IPS-20b (cell line): ENCODE measurements at regions not wholly inside any gene's neighbourhood (a gene's known extent, or its start where the extent isn't known, plus 50 kb on each side); places are given as distances from the start of the nearest gene placed in this dataset.

Source experiments
- H3K27ac ChIP-seq: one replicate; pipeline ENCODE4 v1.5.1; 2013; ENCODE audit warnings: low read length
- H3K27me3 ChIP-seq: 2 replicates; pipeline ENCODE4 v1.6.1; 2013; ENCODE audit warnings: mild to moderate bottlenecking, low read length, inconsistent platforms; ENCODE audit not compliant: insufficient read depth
- H3K36me3 ChIP-seq: 2 replicates; pipeline ENCODE4 v1.6.1; 2013; ENCODE audit warnings: low read depth, mild to moderate bottlenecking, inconsistent platforms, low read length, moderate library complexity; ENCODE audit not compliant: insufficient read depth
- H3K4me1 ChIP-seq: 2 replicates; pipeline ENCODE4 v1.6.1; 2013; ENCODE audit warnings: mild to moderate bottlenecking, control low read depth, inconsistent platforms, low read length, moderate library complexity; ENCODE audit not compliant: insufficient read depth
- H3K4me3 ChIP-seq: 2 replicates; pipeline ENCODE4 v1.5.1; 2013; ENCODE audit warnings: mild to moderate bottlenecking, low read length, inconsistent platforms
- H3K9ac ChIP-seq: 2 replicates; pipeline ENCODE4 v1.6.1; 2013; ENCODE audit warnings: low read depth, mild to moderate bottlenecking, inconsistent platforms, low read length, moderate library complexity
- H3K9me3 ChIP-seq: 2 replicates; pipeline ENCODE4 v1.6.1; 2013; ENCODE audit warnings: mild to moderate bottlenecking, low read depth, low read length, inconsistent platforms; ENCODE audit not compliant: insufficient read depth

DNA sequence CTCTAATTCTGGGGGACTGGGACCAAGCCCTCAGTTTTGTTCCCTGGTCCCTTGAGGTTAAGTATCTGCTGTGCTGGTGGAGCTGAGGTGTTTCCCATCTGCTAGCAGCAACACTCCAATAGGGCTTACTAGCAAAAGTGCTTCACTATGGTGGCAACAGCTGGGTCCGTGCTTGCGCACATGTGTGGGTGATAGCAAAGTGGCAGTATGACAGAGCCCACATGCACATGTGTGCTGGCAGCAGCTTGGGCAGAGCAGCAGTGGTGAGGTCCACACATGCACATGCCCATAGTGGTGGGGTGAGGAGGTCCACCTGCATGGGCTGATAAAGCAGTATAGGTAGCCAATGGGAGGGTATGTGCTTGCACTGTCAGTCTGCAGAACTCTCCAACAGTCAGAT, 1723.7 kb downstream of the SUCLG1 start:
- no peak overlapping the region for H3K4me3 ChIP-seq
- H3K4me1 ChIP-seq, result no peaks in the 10 kb centered on the region
- H3K9ac ChIP-seq, result no peak overlapping the region
- no peaks in the 10 kb centered on the region for H3K27me3 ChIP-seq
- H3K36me3 ChIP-seq, result no peaks in the 10 kb centered on the region
- no peaks in the 10 kb centered on the region for H3K9me3 ChIP-seq
- no peak overlapping the region for H3K27ac ChIP-seq

DNA sequence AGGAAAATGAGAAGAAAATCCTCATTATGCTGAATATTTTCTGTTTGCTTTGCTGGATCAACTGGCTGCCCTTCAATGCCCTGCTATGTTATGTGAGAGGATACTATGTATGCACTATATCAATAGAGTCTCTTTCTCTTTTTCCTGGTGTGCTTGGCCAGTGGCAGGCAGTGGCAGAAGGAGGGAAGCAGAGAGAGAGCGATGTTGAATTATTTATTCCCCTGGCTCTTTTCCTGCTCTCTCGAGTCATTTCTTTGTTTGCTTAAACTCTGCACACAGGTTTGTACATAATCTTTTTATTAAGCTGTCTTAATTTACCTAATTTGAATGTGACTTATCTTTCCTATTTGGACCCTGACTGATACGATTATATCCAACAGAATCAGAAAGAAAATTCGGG, 1727.3 kb downstream of the SUCLG1 start:
- Histone ChIP-seq H3K27me3 (no peaks in the 10 kb centered on the region), H3K36me3 (no peaks in the 10 kb centered on the region), H3K27ac (no peak overlapping the region), H3K9ac (no peak overlapping the region), H3K4me1 (no peaks in the 10 kb centered on the region), H3K9me3 (no peaks in the 10 kb centered on the region), H3K4me3 (no peak overlapping the region)

DNA sequence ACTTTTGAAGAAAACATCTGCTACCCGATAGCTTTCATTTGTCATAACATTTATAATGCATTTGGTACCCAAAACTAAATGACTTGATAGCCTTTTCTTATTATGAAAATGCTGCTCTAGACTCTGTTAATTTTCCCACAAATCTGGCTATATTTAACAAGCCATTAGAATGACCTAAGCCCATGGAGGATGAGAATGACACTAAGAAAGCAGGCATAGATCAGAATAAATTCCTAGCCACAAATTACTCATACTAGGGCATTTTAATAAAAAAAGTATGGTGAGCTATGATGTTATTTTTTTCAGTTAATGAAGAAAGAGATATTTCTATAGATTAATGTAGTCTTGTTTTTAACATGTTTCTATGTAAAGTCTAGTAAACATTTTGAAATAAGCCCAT, 1728.3 kb downstream of the SUCLG1 start:
- no peaks in the 10 kb centered on the region for H3K27me3 ChIP-seq
- H3K27ac ChIP-seq, result no peak overlapping the region
- H3K4me1 ChIP-seq, result no peaks in the 10 kb centered on the region
- no peaks in the 10 kb centered on the region for H3K9me3 ChIP-seq
- H3K36me3 ChIP-seq, result no peaks in the 10 kb centered on the region
- no peak overlapping the region for H3K4me3 ChIP-seq
- no peak overlapping the region for H3K9ac ChIP-seq

DNA sequence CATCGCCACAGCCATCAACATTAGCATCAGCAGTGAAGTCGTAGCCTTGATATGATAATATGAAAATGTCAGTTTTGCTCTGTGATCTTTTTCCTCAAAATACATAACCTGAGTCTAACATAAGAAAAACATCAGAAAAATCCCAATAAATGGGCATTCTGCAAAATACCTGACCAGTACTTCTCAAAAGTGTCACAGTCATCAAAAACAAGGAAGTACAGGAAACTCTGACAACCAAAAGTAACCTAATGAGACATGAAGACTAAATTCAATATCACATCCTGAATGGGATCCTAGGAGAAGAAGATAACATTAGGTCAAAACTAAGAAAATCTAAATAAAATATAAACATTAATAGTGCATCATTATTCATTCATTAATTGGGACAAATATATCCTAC, 1731.0 kb downstream of the SUCLG1 start:
- H3K4me1 ChIP-seq, result no peaks in the 10 kb centered on the region
- H3K9ac ChIP-seq, result no peak overlapping the region
- H3K27ac ChIP-seq, result no peak overlapping the region
- no peaks in the 10 kb centered on the region for H3K36me3 ChIP-seq
- H3K9me3 ChIP-seq, result no peaks in the 10 kb centered on the region
- no peaks in the 10 kb centered on the region for H3K27me3 ChIP-seq
- no peak overlapping the region for H3K4me3 ChIP-seq

DNA sequence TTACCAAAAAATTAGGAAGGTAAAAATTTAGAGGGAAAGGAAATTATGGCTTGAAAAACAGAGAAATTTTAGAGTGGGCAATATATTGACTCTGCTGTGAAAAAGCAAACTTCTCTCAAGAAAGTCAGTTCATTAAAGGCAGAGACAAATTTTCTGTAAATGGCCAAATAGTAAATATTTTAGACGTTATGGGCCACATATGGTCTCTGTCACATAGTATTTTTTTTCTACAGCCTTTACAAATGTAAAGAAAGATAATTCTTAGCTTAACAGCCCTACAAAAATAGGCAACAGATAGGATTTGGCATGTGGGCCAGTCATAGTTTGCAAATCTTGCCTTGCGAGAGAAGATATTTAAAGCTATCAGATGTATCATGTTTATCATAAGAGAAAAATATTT, 1750.4 kb downstream of the SUCLG1 start:
- H3K4me3 ChIP-seq, result no peak overlapping the region
- no peaks in the 10 kb centered on the region for H3K4me1 ChIP-seq
- H3K27ac ChIP-seq, result no peak overlapping the region
- H3K9ac ChIP-seq, result no peak overlapping the region
- peaks cover 3% of the 10 kb centered on the region; the same call in 1 of the 2 replicates for H3K9me3 ChIP-seq
- no peaks in the 10 kb centered on the region for H3K36me3 ChIP-seq
- H3K27me3 ChIP-seq, result no peaks in the 10 kb centered on the region

DNA sequence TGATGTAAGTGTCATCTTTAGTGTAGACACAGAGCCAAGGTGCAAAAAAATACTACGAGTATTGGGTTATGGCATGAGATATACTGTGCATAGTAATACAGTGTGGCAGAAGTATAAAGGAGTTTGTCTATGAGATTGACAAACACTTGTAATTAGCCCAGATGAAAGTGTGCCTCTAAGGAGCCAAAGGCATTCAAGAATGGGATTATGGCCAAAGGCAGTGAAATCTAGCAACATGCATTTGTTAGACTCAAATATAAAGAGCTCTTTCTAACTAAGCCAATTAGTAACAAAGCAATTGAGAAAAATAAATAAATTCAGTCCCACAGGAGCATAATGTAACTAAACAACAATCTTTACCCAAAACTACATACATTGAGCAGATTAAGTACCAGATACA, 1761.8 kb downstream of the SUCLG1 start:
- Histone ChIP-seq H3K4me3 (no peak overlapping the region), H3K27me3 (no peaks in the 10 kb centered on the region), H3K9me3 (no peaks in the 10 kb centered on the region), H3K36me3 (no peaks in the 10 kb centered on the region), H3K9ac (no peak overlapping the region), H3K27ac (no peak overlapping the region), H3K4me1 (no peaks in the 10 kb centered on the region)

DNA sequence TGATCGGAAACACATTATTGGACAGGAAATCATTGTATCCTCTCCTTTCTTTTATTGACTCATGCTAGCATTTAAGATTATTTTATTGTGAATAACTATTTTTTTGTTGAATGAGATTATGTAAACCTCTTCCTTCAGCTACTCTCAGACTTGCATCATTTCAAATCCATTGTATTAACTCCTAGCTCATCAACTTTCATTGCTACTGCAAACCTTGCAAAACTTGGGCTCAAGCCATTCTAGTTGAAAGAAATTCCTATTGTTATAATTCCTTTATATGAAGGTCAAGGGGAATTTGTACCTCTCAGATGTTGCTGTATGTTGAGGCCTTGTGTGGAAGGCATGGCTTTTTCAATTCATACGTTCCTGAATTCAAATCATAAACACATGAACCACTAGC, 1764.6 kb downstream of the SUCLG1 start:
- Histone ChIP-seq H3K36me3 (no peaks in the 10 kb centered on the region), H3K4me3 (no peak overlapping the region), H3K9me3 (no peaks in the 10 kb centered on the region)

DNA sequence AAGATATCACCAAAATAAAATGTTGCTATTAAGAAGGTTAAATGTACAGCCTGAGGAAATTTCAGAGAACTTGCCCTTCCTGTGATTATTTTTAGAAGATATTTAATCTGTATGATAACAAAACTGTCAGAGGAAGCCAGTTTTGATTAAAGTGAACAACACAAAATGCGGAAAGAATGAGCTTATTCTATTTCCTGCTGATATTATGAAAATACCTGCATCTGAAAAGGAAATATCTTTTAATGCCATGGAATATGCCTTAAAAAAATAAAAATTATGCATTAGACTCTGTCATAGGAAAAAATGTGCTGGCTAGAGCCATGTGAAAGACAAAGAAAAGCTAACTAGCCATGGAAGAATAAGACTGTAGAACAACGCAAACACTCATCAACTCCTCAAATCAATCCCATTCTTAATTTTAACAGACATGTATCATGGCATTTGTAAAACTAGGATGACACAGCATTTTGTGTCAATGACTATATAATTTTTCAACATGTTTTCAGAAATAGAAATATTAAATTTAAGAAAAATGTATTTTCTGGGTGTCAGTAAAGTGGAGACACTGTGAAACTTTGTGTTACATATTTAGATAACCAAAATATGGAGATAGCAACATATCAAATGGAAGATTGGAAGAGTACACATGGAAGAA, 1768.2 kb downstream of the SUCLG1 start:
- Histone ChIP-seq H3K9me3 (no peaks in the 10 kb centered on the region), H3K36me3 (no peaks in the 10 kb centered on the region), H3K4me1 (no peaks in the 10 kb centered on the region), H3K27ac (no peak overlapping the region), H3K9ac (no peak overlapping the region), H3K4me3 (no peak overlapping the region), H3K27me3 (no peaks in the 10 kb centered on the region)

More for the DNA sequence above, 1764.6 kb downstream of the SUCLG1 start:
- Histone ChIP-seq H3K9ac (no peak overlapping the region), H3K27me3 (no peaks in the 10 kb centered on the region), H3K4me1 (no peaks in the 10 kb centered on the region), H3K27ac (no peak overlapping the region)

DNA sequence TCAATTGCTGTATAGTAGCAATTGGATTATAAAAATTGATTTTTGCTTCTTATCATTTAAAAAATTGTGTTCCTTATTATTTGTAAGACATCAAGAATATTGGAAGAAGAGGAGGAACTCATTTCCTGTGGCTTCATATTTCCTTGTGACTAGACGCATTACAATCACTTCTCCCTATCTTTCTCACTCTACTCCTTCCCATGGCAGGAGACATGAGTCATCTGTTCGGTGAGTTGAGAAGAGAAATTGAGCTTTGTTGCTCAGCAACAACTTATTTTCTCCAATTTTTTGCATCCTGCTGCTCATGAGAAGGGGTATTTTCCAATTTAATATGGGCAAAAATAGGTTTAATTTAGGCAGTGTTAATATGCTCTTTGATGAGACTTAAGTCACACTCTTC, 1783.9 kb downstream of the SUCLG1 start:
- Histone ChIP-seq H3K9me3 (no peaks in the 10 kb centered on the region), H3K9ac (no peak overlapping the region), H3K4me1 (no peaks in the 10 kb centered on the region; the same call in 1 of the 2 replicates), H3K4me3 (no peak overlapping the region), H3K27ac (no peak overlapping the region), H3K36me3 (no peaks in the 10 kb centered on the region), H3K27me3 (no peaks in the 10 kb centered on the region)

DNA sequence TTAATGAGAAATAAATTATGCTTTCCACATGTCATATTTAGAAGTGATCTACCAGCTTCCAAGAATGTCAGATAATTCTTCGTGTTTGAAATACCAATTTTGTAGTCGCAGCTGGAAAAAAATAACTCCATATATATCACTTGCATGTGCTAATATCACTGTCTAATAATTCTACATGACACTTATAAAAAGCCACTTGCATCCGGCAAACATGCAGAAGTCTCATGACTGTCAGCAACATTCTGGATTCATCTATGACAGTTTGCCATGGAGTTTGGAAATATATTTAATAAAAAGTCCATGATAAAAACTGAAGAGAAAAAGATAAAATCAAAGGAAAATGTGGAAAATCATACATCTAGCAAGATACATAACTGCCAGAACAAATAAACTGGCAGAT, 1784.4 kb downstream of the SUCLG1 start:
- no peaks in the 10 kb centered on the region; the same call in 1 of the 2 replicates for H3K4me1 ChIP-seq
- no peak overlapping the region for H3K4me3 ChIP-seq
- no peaks in the 10 kb centered on the region for H3K36me3 ChIP-seq
- no peaks in the 10 kb centered on the region for H3K27me3 ChIP-seq
- H3K9me3 ChIP-seq, result no peaks in the 10 kb centered on the region
- H3K9ac ChIP-seq, result no peak overlapping the region
- H3K27ac ChIP-seq, result no peak overlapping the region

DNA sequence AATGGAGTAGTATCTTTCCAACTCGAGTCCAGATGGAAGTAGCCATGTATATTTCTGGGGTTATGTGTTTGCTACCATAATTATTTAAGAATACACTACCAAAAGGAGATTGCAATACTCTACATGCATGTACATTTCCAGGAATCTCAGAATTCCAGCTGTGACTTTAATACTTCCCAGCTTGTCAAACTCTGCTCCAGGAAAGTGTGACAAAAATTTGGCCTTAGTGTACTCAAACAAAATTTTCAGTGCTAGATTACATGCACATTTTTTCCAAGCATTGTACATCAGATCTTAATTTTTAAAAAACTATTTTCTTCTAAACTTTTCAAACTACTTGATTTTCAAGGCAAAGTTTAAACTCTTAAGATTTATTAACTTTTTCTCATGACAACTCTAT, 1791.6 kb downstream of the SUCLG1 start:
- Histone ChIP-seq H3K4me3 (no peak overlapping the region), H3K27ac (no peak overlapping the region), H3K9ac (no peak overlapping the region), H3K27me3 (no peaks in the 10 kb centered on the region), H3K36me3 (no peaks in the 10 kb centered on the region), H3K4me1 (peaks cover 3% of the 10 kb centered on the region), H3K9me3 (no peaks in the 10 kb centered on the region)

DNA sequence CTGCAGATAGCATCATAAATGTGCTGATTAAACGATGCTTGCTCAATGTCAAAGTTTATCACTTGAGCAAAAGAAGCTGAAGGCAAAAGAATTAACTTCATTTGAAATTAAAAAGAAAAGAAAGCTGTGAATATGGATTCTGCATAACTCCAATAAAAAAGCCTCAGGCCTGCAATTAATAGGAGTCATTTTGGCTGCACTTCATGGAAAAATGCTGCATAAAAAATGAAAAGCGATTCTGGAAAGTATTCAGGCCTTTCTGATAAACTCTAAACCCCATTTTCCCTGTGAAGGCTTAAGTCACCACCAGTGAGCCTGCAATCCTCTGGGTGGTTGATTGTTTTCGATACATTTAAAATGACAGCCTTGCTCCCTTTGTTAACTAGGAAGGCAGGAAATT, 1793.4 kb downstream of the SUCLG1 start:
- H3K27me3 ChIP-seq, result no peaks in the 10 kb centered on the region
- H3K27ac ChIP-seq, result no peak overlapping the region
- no peak overlapping the region for H3K9ac ChIP-seq
- H3K4me3 ChIP-seq, result no peak overlapping the region
- H3K4me1 ChIP-seq, result peaks cover 3% of the 10 kb centered on the region
- no peaks in the 10 kb centered on the region for H3K9me3 ChIP-seq
- H3K36me3 ChIP-seq, result no peaks in the 10 kb centered on the region
